ENCODE measurements at regions not wholly inside any gene's neighbourhood (a gene's known extent, or its start where the extent isn't known, plus 50 kb on each side); places are given as distances from the start of the nearest gene placed in this dataset.
"Not testable (repeated sequence)": the region's sequence is repeated elsewhere in the genome, so short reads cannot be mapped to it uniquely, and the experiment has no call there.

- intact Hi-C loops (cut with micrococcal nuclease; ENCODE audit: unreplicated experiment) = no loop called here
- Histone ChIP-seq H3K79me2 (ENCODE audit: control insufficient read depth, insufficient read depth, low read length) (no peaks in the 10 kb centered on the region), H3K27ac (ENCODE audit: control insufficient read depth, insufficient read depth) (no peak overlapping the region), H3K36me3 (ENCODE audit: control insufficient read depth in 2 of 2, insufficient read depth in 2 of 2, low read length in 1 of 2) (no peaks in the 10 kb centered on the region), H3K9me3 (replicated peaks; ENCODE audit: control insufficient read depth, insufficient read depth, low read length) (no peaks in the 10 kb centered on the region), H3K4me2 (ENCODE audit: control insufficient read depth, insufficient read depth) (no peak overlapping the region), H3K4me3 (no peak overlapping the region), H4K20me1 (ENCODE audit: control insufficient read depth, insufficient read depth) (no peaks in the 10 kb centered on the region), H3K27me3 (replicated peaks in 1 of 2; ENCODE audit: control insufficient read depth in 2 of 2, insufficient read depth in 2 of 2, low read length in 1 of 2) (no peaks in the 10 kb centered on the region), H3K4me1 (ENCODE audit: control insufficient read depth, insufficient read depth, low read length) (no peaks in the 10 kb centered on the region), H3K9ac (ENCODE audit: control insufficient read depth, insufficient read depth, low read length) (no peak overlapping the region), H2AFZ (ENCODE audit: control insufficient read depth, low read depth, low read length) (no peak overlapping the region)
- ChIA-PET POLR2A (no interaction called here), CTCF (no interaction called here), RAD21 (ENCODE audit: unreplicated experiment) (no interaction called here), SMC1A (ENCODE audit: uncharacterized antibody, unreplicated experiment) (interaction anchor here (0.6 to 1.6 kb wide), 2 partner anchors 19 to 166 kb away, joined by 3 to 5 read pairs; no protein-coding TSS in a partner anchor)
- WGBS (ENCODE audit: insufficient coverage, insufficient replicate concordance, low lambda C conversion rate, missing lambda C conversion rate) = 25% methylated on average over 3 of the region's 3 CpGs
- DNase-seq (ENCODE audit: low read depth, low spot score) (no peak), FAIRE-seq (no peak), ATAC-seq (no peak)
- no TSS peak for BruUV-seq (replicated peaks)
- TF ChIP-seq FOS (IDR thresholded peaks at IDR 0.05; ENCODE audit: borderline replicate concordance, extremely low read depth, insufficient read length) = no peak
- no peak for TF ChIP-seq JUND (IDR thresholded peaks at IDR 0.05; ENCODE audit: low read depth, low read length)
- TF ChIP-seq IRF3 (IDR thresholded peaks at IDR 0.05) = no peak
- in situ Hi-C loops (cut with MboI) = no loop called here
These were observed 72.1 kb upstream of the EGFR start for GRCh38 chr7:54946764-54947163.

- Histone ChIP-seq H3K36me3 (ENCODE audit: control insufficient read depth in 2 of 2, insufficient read depth in 2 of 2, low read length in 1 of 2) (no peaks in the 10 kb centered on the region), H3K4me2 (ENCODE audit: control insufficient read depth, insufficient read depth) (no peak overlapping the region), H3K9me3 (replicated peaks; ENCODE audit: control insufficient read depth, insufficient read depth, low read length) (no peaks in the 10 kb centered on the region), H3K9ac (ENCODE audit: control insufficient read depth, insufficient read depth, low read length) (no peak overlapping the region), H2AFZ (ENCODE audit: control insufficient read depth, low read depth, low read length) (no peak overlapping the region), H4K20me1 (ENCODE audit: control insufficient read depth, insufficient read depth) (no peaks in the 10 kb centered on the region), H3K79me2 (ENCODE audit: control insufficient read depth, insufficient read depth, low read length) (no peaks in the 10 kb centered on the region), H3K27ac (ENCODE audit: control insufficient read depth, insufficient read depth) (no peak overlapping the region), H3K4me1 (ENCODE audit: control insufficient read depth, insufficient read depth, low read length) (no peaks in the 10 kb centered on the region), H3K27me3 (replicated peaks in 1 of 2; ENCODE audit: control insufficient read depth in 2 of 2, insufficient read depth in 2 of 2, low read length in 1 of 2) (no peaks in the 10 kb centered on the region), H3K4me3 (no peak overlapping the region)
- DNase-seq (ENCODE audit: low read depth, low spot score) = no peak
- ChIA-PET POLR2A (no interaction called here), RAD21 (ENCODE audit: unreplicated experiment) (no interaction called here), CTCF (no interaction called here), SMC1A (ENCODE audit: uncharacterized antibody, unreplicated experiment) (interaction anchor here (0.6 to 1.6 kb wide), 2 partner anchors 18 to 166 kb away, joined by 3 to 5 read pairs; no protein-coding TSS in a partner anchor)
- 43% methylated on average over 4 of the region's 4 CpGs for WGBS (ENCODE audit: insufficient coverage, insufficient replicate concordance, low lambda C conversion rate, missing lambda C conversion rate)
- TF ChIP-seq ATF2 (IDR thresholded peaks at IDR 0.05; ENCODE audit: low read length) (no peak), SMC3 (IDR thresholded peaks at IDR 0.05; ENCODE audit: borderline replicate concordance, low read length) (no peak), CREM (IDR thresholded peaks at IDR 0.05; ENCODE audit: low read depth) (no peak), RAD51 (IDR thresholded peaks at IDR 0.05) (no peak), NRF1 (conservative IDR thresholded peaks at IDR 0.05; ENCODE audit: low read depth, low read length) (no peak)
- BruUV-seq (replicated peaks) = no TSS peak
- no peak for FAIRE-seq
- intact Hi-C loops (cut with micrococcal nuclease; ENCODE audit: unreplicated experiment) = no loop called here
- no peak for ATAC-seq
- in situ Hi-C loops (cut with MboI) = no loop called here
These were observed 71.6 kb upstream of the EGFR start for GRCh38 chr7:54947266-54947665.

- H3K4me2 ChIP-seq (ENCODE audit: control insufficient read depth, insufficient read depth); H4K20me1 ChIP-seq (ENCODE audit: control insufficient read depth, insufficient read depth); BruUV-seq (replicated peaks); RAD21 ChIA-PET (ENCODE audit: unreplicated experiment); intact Hi-C loops (cut with micrococcal nuclease; ENCODE audit: unreplicated experiment); H3K4me1 ChIP-seq (ENCODE audit: control insufficient read depth, insufficient read depth, low read length); H3K79me2 ChIP-seq (ENCODE audit: control insufficient read depth, insufficient read depth, low read length); POLR2A ChIA-PET; FAIRE-seq; H3K36me3 ChIP-seq (ENCODE audit: control insufficient read depth in 2 of 2, insufficient read depth in 2 of 2, low read length in 1 of 2); H3K9me3 ChIP-seq (replicated peaks; ENCODE audit: control insufficient read depth, insufficient read depth, low read length); H3K4me3 ChIP-seq; in situ Hi-C loops (cut with MboI); CTCF ChIA-PET; H2AFZ ChIP-seq (ENCODE audit: control insufficient read depth, low read depth, low read length); H3K27me3 ChIP-seq (replicated peaks in 1 of 2; ENCODE audit: control insufficient read depth in 2 of 2, insufficient read depth in 2 of 2, low read length in 1 of 2); ATAC-seq; SMC1A ChIA-PET (ENCODE audit: uncharacterized antibody, unreplicated experiment); H3K9ac ChIP-seq (ENCODE audit: control insufficient read depth, insufficient read depth, low read length); DNase-seq (ENCODE audit: low read depth, low spot score); H3K27ac ChIP-seq (ENCODE audit: control insufficient read depth, insufficient read depth): not testable (repeated sequence)
- 0% methylated on average over 1 of the region's 1 CpG for WGBS (ENCODE audit: insufficient coverage, insufficient replicate concordance, low lambda C conversion rate, missing lambda C conversion rate)
These were observed 69.3 kb upstream of the EGFR start for GRCh38 chr7:54949514-54949913.
